Peyer's patch (tissue), 4 donors: ENCODE measurements at regions not wholly inside any gene's neighbourhood (a gene's known extent, or its start where the extent isn't known, plus 50 kb on each side); places are given as distances from the start of the nearest gene placed in this dataset.
A peak's percentile ranks its signal among the peaks of the same experiment; 100 is the strongest.

Source experiments
- DNase-seq, 3 donors: peaks; one replicate each; pipeline ENCODE4 v3.0.0-alpha.2; 2017 to 2019
- H3K27ac ChIP-seq, 4 donors: fragments of 200-600 bp; sonication (generic); one replicate each; pipeline ENCODE4 v1.5.1; 2016 to 2019
- H3K27me3 ChIP-seq, 2 donors: fragments of 200-600 bp; sonication (generic); one replicate each; pipeline ENCODE4 v1.5.1; 2019
- H3K36me3 ChIP-seq, 3 donors: fragments of 200-600 bp; sonication (generic); one replicate each; pipeline ENCODE4 v1.5.1; 2016 to 2019
- H3K4me1 ChIP-seq, 4 donors: fragments of 200-600 bp; sonication (generic); one replicate each; pipeline ENCODE4 v1.5.1; 2016 to 2019
- H3K4me3 ChIP-seq, 4 donors: fragments of 200-600 bp; sonication (generic); 1 replicate in 3 of 4; 2 replicates in 1 of 4; pipeline ENCODE4 v1.5.1; 2016 to 2019; ENCODE audit warnings: mild to moderate bottlenecking in 1 of 4
- H3K9me3 ChIP-seq, 4 donors: fragments of 200-600 bp; sonication (generic); one replicate each; pipeline ENCODE4 v1.5.1; 2016 to 2019; ENCODE audit warnings: mild to moderate bottlenecking in 1 of 4
- CTCF ChIP-seq, 6 experiments: fragments of 450-650 bp in 4 of 6; fragments of 200-600 bp in 2 of 6; sonication (generic) in 1 of 6; IDR thresholded peaks; one replicate each; pipeline ENCODE4 v1.5.1; 2017 to 2019; ENCODE audit warnings: antibody characterized with exemption in 6 of 6, mild to moderate bottlenecking in 3 of 6, moderate library complexity in 1 of 6
- POLR2A ChIP-seq, 2 donors: fragments of 450-650 bp; IDR thresholded peaks; one replicate each; pipeline ENCODE4 v1.5.1; 2017; ENCODE audit warnings: antibody characterized with exemption in 2 of 2, mild to moderate bottlenecking in 2 of 2, moderate library complexity in 2 of 2

- H3K9me3 ChIP-seq, result no peaks in the 10 kb centered on the region
- H3K4me3 ChIP-seq, result no peak overlapping the region
- no peaks in the 10 kb centered on the region for H3K4me1 ChIP-seq
- no peaks in the 10 kb centered on the region for H3K27me3 ChIP-seq
- TF ChIP-seq CTCF (IDR thresholded peaks at IDR 0.05) (no peak), POLR2A (IDR thresholded peaks at IDR 0.05) (no peak)
- H3K36me3 ChIP-seq, result no peaks in the 10 kb centered on the region
- no peak overlapping the region for H3K27ac ChIP-seq
- peak in 1 of 3 donors; percentile 21 for DNase-seq
These were observed 542.1 kb downstream of the BNC2 start for GRCh38 chr9:16328349-16328748.

- no peaks in the 10 kb centered on the region for H3K4me1 ChIP-seq
- peak in 1 of 3 donors; percentile 45 for DNase-seq
- H3K27me3 ChIP-seq, result no peaks in the 10 kb centered on the region
- no peaks in the 10 kb centered on the region for H3K9me3 ChIP-seq
- no peak overlapping the region for H3K27ac ChIP-seq
- no peaks in the 10 kb centered on the region for H3K36me3 ChIP-seq
- TF ChIP-seq CTCF (IDR thresholded peaks at IDR 0.05) (no peak), POLR2A (IDR thresholded peaks at IDR 0.05) (no peak)
- H3K4me3 ChIP-seq, result no peak overlapping the region
These were observed 540.8 kb downstream of the BNC2 start for GRCh38 chr9:16329671-16330113.

GRCh38 chr9:16331031-16331430 is 539.4 kb downstream of the BNC2 start:
- Histone ChIP-seq H3K36me3 (no peaks in the 10 kb centered on the region), H3K27me3 (no peaks in the 10 kb centered on the region), H3K4me3 (no peak overlapping the region), H3K9me3 (no peaks in the 10 kb centered on the region), H3K27ac (no peak overlapping the region), H3K4me1 (no peaks in the 10 kb centered on the region)
- TF ChIP-seq POLR2A (IDR thresholded peaks at IDR 0.05) (no peak), CTCF (IDR thresholded peaks at IDR 0.05) (no peak)
- DNase-seq, result peak in 1 of 3 donors; percentile 15

- DNase-seq, result peak in 1 of 3 donors; percentile 21
- H3K27me3 ChIP-seq, result no peaks in the 10 kb centered on the region
- H3K36me3 ChIP-seq, result no peaks in the 10 kb centered on the region
- no peaks in the 10 kb centered on the region for H3K4me1 ChIP-seq
- H3K27ac ChIP-seq, result no peak overlapping the region
- H3K4me3 ChIP-seq, result no peak overlapping the region
- TF ChIP-seq CTCF (IDR thresholded peaks at IDR 0.05) (no peak), POLR2A (IDR thresholded peaks at IDR 0.05) (no peak)
- H3K9me3 ChIP-seq, result no peaks in the 10 kb centered on the region
These were observed 538.9 kb downstream of the BNC2 start for GRCh38 chr9:16331527-16331926.

GRCh38 chr9:16333691-16334090 is 536.8 kb downstream of the BNC2 start:
- Histone ChIP-seq H3K4me1 (no peaks in the 10 kb centered on the region), H3K9me3 (no peaks in the 10 kb centered on the region), H3K27ac (no peak overlapping the region), H3K36me3 (no peaks in the 10 kb centered on the region), H3K4me3 (no peak overlapping the region), H3K27me3 (no peaks in the 10 kb centered on the region)
- TF ChIP-seq POLR2A (IDR thresholded peaks at IDR 0.05) (no peak), CTCF (IDR thresholded peaks at IDR 0.05) (no peak)
- DNase-seq, result no peak
